Upper lobe of right lung (tissue), 1 donor: ENCODE measurements at regions not wholly inside any gene's neighbourhood (a gene's known extent, or its start where the extent isn't known, plus 50 kb on each side); places are given as distances from the start of the nearest gene placed in this dataset.

Source experiments
- ATAC-seq: fragments of 200-7000 bp; cut with Tn5 transposase; one replicate; pipeline ENCODE4 v1.9.1; 2020; ENCODE audit warnings: mild to moderate bottlenecking, moderate library complexity
- DNase-seq: peaks from one replicate; pipeline ENCODE4 v3.0.0-alpha.2; 2020
- H3K27ac ChIP-seq: fragments of 200-600 bp; one replicate; pipeline ENCODE4 v1.8.0; 2022
- H3K27me3 ChIP-seq: fragments of 200-600 bp; one replicate; pipeline ENCODE4 v1.8.0; 2022; ENCODE audit warnings: mild to moderate bottlenecking
- H3K36me3 ChIP-seq: fragments of 200-600 bp; one replicate; pipeline ENCODE4 v1.8.0; 2022
- H3K4me1 ChIP-seq: fragments of 200-600 bp; one replicate; pipeline ENCODE4 v1.8.0; 2022
- H3K4me3 ChIP-seq: fragments of 200-600 bp; one replicate; pipeline ENCODE4 v1.8.0; 2022; ENCODE audit warnings: mild to moderate bottlenecking
- H3K9me3 ChIP-seq: fragments of 200-600 bp; one replicate; pipeline ENCODE4 v1.8.0; 2022
- CTCF ChIP-seq: fragments of 200-600 bp; IDR thresholded peaks from one replicate; pipeline ENCODE4 v1.8.0; 2022; ENCODE audit warnings: antibody characterized with exemption
- intact Hi-C: fragments of 100-400 bp; cut with DNase I; formaldehyde crosslinking; loops from one replicate; pipeline ENCODE4 v1.11.0; 2022
- donor health status: DM: no; HTN: yes; CAD: no; lungs with severe emphysema.

GRCh38 chr2:16073921-16074425, 133.6 kb downstream of the MYCN start:
- no peak for DNase-seq
- no peak for TF ChIP-seq CTCF
- no peak for ATAC-seq
- H3K27me3 ChIP-seq, result no peaks in the 10 kb centered on the region
- no peaks in the 10 kb centered on the region for H3K4me1 ChIP-seq
- H3K4me3 ChIP-seq, result no peak overlapping the region
- H3K9me3 ChIP-seq, result no peaks in the 10 kb centered on the region
- no peaks in the 10 kb centered on the region for H3K36me3 ChIP-seq
- intact Hi-C loops, result no loop called here
- no peak overlapping the region for H3K27ac ChIP-seq

GRCh38 chr2:16073471-16073870, 133.1 kb downstream of the MYCN start:
- H3K27ac ChIP-seq, result no peak overlapping the region
- no peaks in the 10 kb centered on the region for H3K4me1 ChIP-seq
- no peaks in the 10 kb centered on the region for H3K36me3 ChIP-seq
- H3K27me3 ChIP-seq, result no peaks in the 10 kb centered on the region
- H3K9me3 ChIP-seq, result no peaks in the 10 kb centered on the region
- no peak for TF ChIP-seq CTCF
- DNase-seq (no peak), ATAC-seq (no peak)
- intact Hi-C loops, result no loop called here
- H3K4me3 ChIP-seq, result no peak overlapping the region

GRCh38 chr2:16072638-16073290, 132.4 kb downstream of the MYCN start:
- H3K27ac ChIP-seq, result no peak overlapping the region
- H3K36me3 ChIP-seq, result no peaks in the 10 kb centered on the region
- intact Hi-C loops, result no loop called here
- ATAC-seq (no peak), DNase-seq (no peak)
- TF ChIP-seq CTCF, result no peak
- no peaks in the 10 kb centered on the region for H3K4me1 ChIP-seq
- H3K9me3 ChIP-seq, result no peaks in the 10 kb centered on the region
- no peaks in the 10 kb centered on the region for H3K27me3 ChIP-seq
- no peak overlapping the region for H3K4me3 ChIP-seq

GRCh38 chr2:16071865-16072637, 131.7 kb downstream of the MYCN start:
- H3K9me3 ChIP-seq, result no peaks in the 10 kb centered on the region
- no peaks in the 10 kb centered on the region for H3K4me1 ChIP-seq
- DNase-seq, result no peak
- peak; percentile 15 for ATAC-seq
- intact Hi-C loops, result no loop called here
- H3K36me3 ChIP-seq, result no peaks in the 10 kb centered on the region
- H3K27me3 ChIP-seq, result no peaks in the 10 kb centered on the region
- H3K27ac ChIP-seq, result no peak overlapping the region
- no peak overlapping the region for H3K4me3 ChIP-seq
- TF ChIP-seq CTCF, result no peak

- Histone ChIP-seq H3K4me3 (no peak overlapping the region), H3K27ac (no peak overlapping the region), H3K9me3 (no peaks in the 10 kb centered on the region), H3K27me3 (no peaks in the 10 kb centered on the region), H3K4me1 (no peaks in the 10 kb centered on the region), H3K36me3 (no peaks in the 10 kb centered on the region)
- DNase-seq, result no peak
- no peak for ATAC-seq
- intact Hi-C loops, result no loop called here
- no peak for TF ChIP-seq CTCF
These were observed 130.9 kb downstream of the MYCN start for GRCh38 chr2:16071039-16071864.
